ENCODE measurements at regions not wholly inside any gene's neighbourhood (a gene's known extent, or its start where the extent isn't known, plus 50 kb on each side); places are given as distances from the start of the nearest gene placed in this dataset.
"Not testable (repeated sequence)": the region's sequence is repeated elsewhere in the genome, so short reads cannot be mapped to it uniquely, and the experiment has no call there.

DNA sequence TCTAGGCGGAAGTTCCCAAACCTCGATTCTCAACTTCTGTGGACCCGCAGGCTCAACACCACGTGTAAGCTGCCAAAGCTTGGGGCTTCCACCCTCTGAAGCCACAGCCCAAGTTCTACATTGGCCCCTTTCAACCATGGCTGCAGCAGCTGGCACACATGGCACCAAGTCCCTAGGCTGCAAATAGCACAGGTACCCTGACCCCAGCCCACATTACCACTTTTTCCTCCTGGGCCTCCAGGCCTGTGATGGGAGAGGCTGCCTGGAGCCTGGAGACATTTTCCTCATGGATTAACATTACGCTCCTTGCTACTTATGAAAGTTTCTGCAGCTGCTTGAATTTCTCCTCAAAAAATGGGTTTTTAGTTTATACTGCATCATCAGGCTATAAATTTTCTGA lies 479.5 kb downstream of the PCDH7 start:
- WGBS, 4 donors = 83 to 92% (median 90%) methylated on average over 5 of the region's 5 CpGs
- Histone ChIP-seq H3K27me3 (no peaks in the 10 kb centered on the region), H3K4me3 (no peak overlapping the region), H3K9me3 (replicated peaks in 1 of 3) (no peaks in the 10 kb centered on the region), H3K27ac (no peak overlapping the region), H3K36me3 (replicated peaks in 1 of 2) (no peaks in the 10 kb centered on the region), H3K4me1 (replicated peaks in 1 of 2) (no peaks in the 10 kb centered on the region)
- TF ChIP-seq CTCF (IDR thresholded peaks at IDR 0.05) = no peak
- TF ChIP-seq POLR2A (IDR thresholded peaks at IDR 0.05) = no peak
- DNase-seq = no peak
- intact Hi-C loops (cut with DNase I) = no loop called here

- H3K36me3 ChIP-seq (replicated peaks in 1 of 2); H3K9me3 ChIP-seq (replicated peaks in 1 of 3); H3K27me3 ChIP-seq; H3K4me1 ChIP-seq (replicated peaks in 1 of 2); H3K4me3 ChIP-seq; H3K27ac ChIP-seq; intact Hi-C loops (cut with DNase I); DNase-seq: not testable (repeated sequence)
- WGBS, 4 donors = 73 to 89% (median 81%) methylated on average over 9 of the region's 9 CpGs
Measured at GRCh38 chr4:31202054-31202453, 481.9 kb downstream of the PCDH7 start.

DNA sequence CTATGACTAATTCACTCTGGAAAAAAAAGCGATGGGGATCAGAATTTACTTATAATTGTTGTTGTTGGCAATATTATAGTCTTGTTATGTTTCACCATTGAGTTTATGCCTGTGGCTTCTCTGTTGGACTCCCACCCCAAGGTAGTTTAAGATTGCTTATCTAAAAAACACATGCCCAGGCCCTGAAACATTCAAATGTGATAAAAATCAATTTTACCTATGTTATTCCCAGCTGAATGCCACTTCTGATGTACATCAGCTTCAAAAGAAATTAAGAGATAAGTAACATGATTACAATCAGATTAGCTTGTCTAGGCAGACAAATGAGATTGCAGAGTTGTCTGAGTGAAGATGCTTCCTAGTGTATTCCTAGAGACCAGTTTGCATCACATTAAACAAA lies 484.7 kb downstream of the PCDH7 start:
- 74 to 86% (median 80%) methylated on average over 1 of the region's 1 CpG for WGBS, 4 donors
- DNase-seq = no peak
- no peak overlapping the region for H3K27ac ChIP-seq
- H3K4me3 ChIP-seq = no peak overlapping the region
- H3K4me1 ChIP-seq (replicated peaks in 1 of 2) = no peaks in the 10 kb centered on the region
- TF ChIP-seq POLR2A (IDR thresholded peaks at IDR 0.05) (no peak), CTCF (IDR thresholded peaks at IDR 0.05) (no peak)
- intact Hi-C loops (cut with DNase I) = no loop called here
- no peaks in the 10 kb centered on the region for H3K27me3 ChIP-seq
- H3K36me3 ChIP-seq (replicated peaks in 1 of 2) = no peaks in the 10 kb centered on the region
- no peaks in the 10 kb centered on the region for H3K9me3 ChIP-seq (replicated peaks in 1 of 3)

DNA sequence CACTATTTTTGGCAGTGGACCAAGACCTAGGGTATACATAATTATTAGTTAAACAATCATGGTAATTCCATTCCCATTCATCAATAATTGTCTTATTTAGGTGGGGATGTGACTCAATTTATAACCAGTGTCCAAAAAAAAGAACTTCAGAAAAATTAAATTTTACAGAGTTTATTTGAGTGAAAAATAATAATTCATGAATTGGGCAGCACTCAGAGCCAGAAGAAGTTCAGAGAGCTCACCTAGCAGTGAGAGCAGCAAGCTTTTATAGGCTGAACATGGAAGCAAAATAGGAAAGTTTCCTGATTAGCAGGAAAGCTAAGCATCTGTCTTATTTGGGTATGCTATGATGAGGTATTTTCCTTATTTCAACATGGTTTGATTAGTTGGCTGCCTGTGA lies 500.8 kb downstream of the PCDH7 start:
- no peaks in the 10 kb centered on the region for H3K27me3 ChIP-seq
- DNase-seq = no peak
- intact Hi-C loops (cut with DNase I) = no loop called here
- no peaks in the 10 kb centered on the region for H3K36me3 ChIP-seq (replicated peaks in 1 of 2)
- TF ChIP-seq CTCF (IDR thresholded peaks at IDR 0.05) = no peak
- no peak for TF ChIP-seq POLR2A (IDR thresholded peaks at IDR 0.05)
- H3K4me3 ChIP-seq = no peak overlapping the region
- no peaks in the 10 kb centered on the region for H3K9me3 ChIP-seq (replicated peaks in 1 of 3)
- no peaks in the 10 kb centered on the region for H3K4me1 ChIP-seq (replicated peaks in 1 of 2)
- no peak overlapping the region for H3K27ac ChIP-seq

- Histone ChIP-seq H3K27ac (no peak overlapping the region), H3K27me3 (no peaks in the 10 kb centered on the region), H3K4me3 (no peak overlapping the region), H3K4me1 (replicated peaks in 1 of 2) (no peaks in the 10 kb centered on the region), H3K9me3 (replicated peaks in 1 of 3) (no peaks in the 10 kb centered on the region), H3K36me3 (replicated peaks in 1 of 2) (no peaks in the 10 kb centered on the region)
- DNase-seq = no peak
- WGBS, 4 donors = 71 to 85% (median 78%) methylated on average over 4 of the region's 4 CpGs
- intact Hi-C loops (cut with DNase I) = no loop called here
- no peak for TF ChIP-seq POLR2A (IDR thresholded peaks at IDR 0.05)
Measured at GRCh38 chr4:31228068-31228467, 507.9 kb downstream of the PCDH7 start.

Measured in adrenal gland (tissue), 9 donors.